Left colon (tissue), 2 donors: ENCODE measurements at regions not wholly inside any gene's neighbourhood (a gene's known extent, or its start where the extent isn't known, plus 50 kb on each side); places are given as distances from the start of the nearest gene placed in this dataset.
A peak's percentile ranks its signal among the peaks of the same experiment; 100 is the strongest.

Experiments used
- ATAC-seq: fragments of 200-7000 bp; cut with Tn5 transposase; one replicate; pipeline ENCODE4 v1.9.1; 2020; ENCODE audit warnings: mild to moderate bottlenecking, moderate library complexity
- DNase-seq, 2 donors: peaks; one replicate each; pipeline ENCODE4 v3.0.0-alpha.2; 2020
- intact Hi-C, 2 donors: fragments of 100-400 bp; cut with DNase I in 1 of 2; cut with micrococcal nuclease in 1 of 2; formaldehyde crosslinking; loops; one replicate each; pipeline versions ENCODE4 v1.11.2 to v1.14.0; 2022; cut with DNase I, micrococcal nuclease
- donor health status: DM: no; HTN: no; CAD: no.
- donor health status: DM: yes; HTN: yes; CAD: no.

- no peak for ATAC-seq
- intact Hi-C loops, result no loop called here
Measured at GRCh38 chr5:128662997-128663396, 125.0 kb upstream of the FBN2 start.

DNA sequence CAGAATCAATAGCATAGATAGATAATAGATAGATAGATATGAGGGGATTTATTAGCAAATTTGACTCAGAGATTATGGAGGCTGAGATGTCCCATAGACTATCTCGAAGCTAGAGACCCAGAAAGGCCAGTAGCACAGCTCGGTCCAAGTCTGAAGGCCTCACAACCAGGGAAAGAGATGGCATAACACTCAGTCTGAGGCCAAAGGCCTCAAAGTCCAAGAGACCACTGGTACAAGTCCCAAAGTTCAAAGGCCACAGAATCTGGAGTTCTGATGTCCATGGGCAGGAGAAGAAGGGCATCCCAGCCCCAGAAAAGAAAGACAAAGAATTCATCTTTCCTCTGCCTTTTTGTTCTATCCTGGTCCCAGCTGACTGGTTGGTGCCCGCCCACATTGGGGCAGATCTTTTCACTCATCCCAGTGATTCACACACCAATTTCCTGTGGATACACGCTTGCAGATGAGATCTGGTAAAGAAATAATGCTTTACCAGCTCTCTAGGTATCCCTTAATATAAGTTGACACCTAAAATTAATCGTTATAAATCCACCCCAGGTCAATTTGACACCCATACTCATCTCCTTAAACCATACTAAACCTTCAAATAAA, 127.8 kb upstream of the FBN2 start:
- ATAC-seq (no peak), DNase-seq (no peak)
- intact Hi-C loops, result no loop called here

More at GRCh38 chr5:128662997-128663396, 125.0 kb upstream of the FBN2 start:
- no peak for DNase-seq

DNA sequence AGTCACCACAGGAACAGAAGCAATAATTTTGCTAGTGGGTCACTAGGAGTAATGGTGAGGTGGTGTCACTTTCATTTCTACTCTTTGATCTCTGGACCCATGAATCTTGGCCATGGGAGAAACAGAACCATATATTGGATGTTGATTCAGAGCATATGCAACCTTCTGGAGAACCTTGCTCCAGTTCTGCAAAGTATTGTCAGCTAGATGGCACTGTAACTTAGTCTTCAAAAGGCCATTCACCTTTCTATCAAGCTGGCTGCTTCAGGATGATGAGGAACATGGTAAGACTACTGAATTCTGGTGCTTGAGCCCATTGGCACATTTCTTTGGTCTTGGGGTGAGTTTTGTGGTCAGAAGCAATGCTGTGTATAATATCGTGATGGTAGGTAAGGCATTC, 129.1 kb upstream of the FBN2 start:
- no peak for DNase-seq
- ATAC-seq, result no peak

DNA sequence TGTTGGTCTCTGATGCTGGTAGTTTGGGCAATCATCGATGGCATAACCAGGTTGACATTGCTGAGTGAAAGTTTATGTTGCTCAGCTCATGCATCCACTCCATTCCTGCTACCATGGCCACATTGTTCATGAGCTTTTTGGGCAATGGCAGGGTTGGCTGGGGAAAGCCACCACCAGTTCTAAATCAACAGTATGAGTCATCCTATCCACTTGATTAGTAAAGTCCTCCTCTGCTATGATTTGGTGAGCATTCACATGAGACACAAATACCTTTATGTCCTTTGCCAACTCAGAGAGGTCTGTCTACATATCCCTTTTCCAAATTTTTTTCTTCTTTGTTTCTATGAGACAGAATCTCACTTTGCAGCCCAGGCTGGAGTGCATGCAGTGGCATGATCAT, 129.7 kb upstream of the FBN2 start:
- intact Hi-C loops, result no loop called here
- DNase-seq (no peak), ATAC-seq (no peak)

More for the DNA sequence above, 129.1 kb upstream of the FBN2 start:
- intact Hi-C loops, result no loop called here

GRCh38 chr5:128668921-128669320, 130.9 kb upstream of the FBN2 start:
- no peak for ATAC-seq
- intact Hi-C loops, result no loop called here
- DNase-seq, result no peak

DNA sequence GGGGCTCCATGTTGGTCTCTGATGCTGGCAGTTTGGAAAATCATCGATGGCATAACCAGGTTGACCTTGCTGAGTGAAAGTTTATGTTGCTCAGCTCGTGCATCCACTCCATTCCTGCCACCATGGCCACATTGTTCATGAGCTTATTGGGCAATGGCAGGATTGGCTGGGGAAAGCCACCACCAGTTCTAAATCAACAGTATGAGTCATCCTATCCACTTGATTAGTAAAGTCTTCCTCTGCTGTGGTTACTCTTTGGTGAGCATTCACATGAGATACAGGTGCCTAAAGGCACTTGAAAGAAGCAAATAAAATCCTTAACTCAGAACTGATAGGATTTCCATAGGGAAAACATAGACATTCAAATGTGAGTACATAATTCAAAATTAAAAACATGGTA, 131.8 kb upstream of the FBN2 start:
- intact Hi-C loops, result no loop called here
- ATAC-seq, result no peak

DNA sequence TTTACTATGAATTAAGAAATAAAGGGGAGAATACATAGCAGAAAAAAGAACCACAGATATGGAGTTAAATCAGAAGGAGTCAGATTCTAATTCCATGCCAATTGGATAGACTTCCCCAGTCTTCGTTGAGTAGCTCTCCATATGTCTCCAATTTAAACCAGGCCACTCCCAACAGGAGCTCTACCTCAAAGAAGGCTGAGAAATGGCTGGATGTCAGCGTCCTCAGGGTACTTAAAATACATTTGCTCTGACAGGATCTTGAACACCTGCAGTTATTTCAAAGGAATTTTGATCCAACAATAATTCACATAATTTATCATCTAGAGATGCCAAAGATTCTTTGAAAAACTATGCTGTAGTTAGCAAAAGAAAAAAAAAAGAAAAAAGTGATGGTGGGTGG, 133.9 kb upstream of the FBN2 start:
- DNase-seq (no peak), ATAC-seq (no peak)
- intact Hi-C loops, result no loop called here

More for the DNA sequence above, 131.8 kb upstream of the FBN2 start:
- no peak for DNase-seq

DNA sequence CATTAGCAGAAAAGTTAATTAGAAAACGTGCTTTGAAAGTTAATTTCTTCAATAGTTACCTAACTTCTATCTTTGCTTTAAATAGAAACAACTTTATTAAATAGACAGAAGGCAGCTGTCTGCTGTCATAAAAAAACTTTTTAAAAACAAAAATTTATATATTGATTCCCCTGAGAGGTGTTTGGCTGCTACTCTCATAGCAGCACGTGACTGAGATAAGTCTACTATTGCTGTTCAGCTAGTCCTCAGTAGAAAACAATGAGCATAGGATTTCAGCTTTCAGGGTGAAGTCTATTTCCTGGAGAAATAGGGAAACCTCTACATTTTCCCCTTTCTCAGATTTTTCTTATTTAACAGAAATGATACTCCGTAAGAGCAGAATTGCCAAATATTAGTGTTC, 135.0 kb upstream of the FBN2 start:
- DNase-seq, result no peak
- ATAC-seq, result no peak
- intact Hi-C loops, result no loop called here

DNA sequence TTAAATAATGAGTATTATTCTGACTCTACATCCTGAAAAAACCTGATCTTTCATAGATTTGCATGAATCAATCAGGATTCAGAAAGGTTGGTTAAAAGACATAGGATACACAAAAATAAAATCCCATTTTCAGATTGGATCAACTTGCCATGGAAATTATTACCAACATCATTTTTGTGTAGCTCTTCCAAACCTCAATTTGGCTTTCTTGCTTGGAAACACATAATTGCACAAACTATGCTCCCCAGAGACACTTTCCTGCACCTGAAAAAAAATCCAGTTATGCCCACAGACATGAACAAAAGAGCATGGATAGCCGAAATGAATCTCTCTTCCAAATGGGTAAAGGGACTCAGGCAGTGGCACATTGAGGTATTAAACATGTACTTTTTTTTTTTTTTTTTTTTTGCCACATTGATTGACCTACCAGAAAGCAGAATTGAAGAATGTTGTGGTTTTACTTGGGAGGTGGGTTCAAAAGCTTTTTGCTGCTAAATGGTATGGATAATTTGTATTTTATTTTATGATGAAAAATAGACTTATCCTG, 135.4 kb upstream of the FBN2 start:
- intact Hi-C loops, result no loop called here
- DNase-seq, result no peak
- ATAC-seq, result no peak

GRCh38 chr5:128673970-128674369, 135.9 kb upstream of the FBN2 start:
- DNase-seq (no peak), ATAC-seq (no peak)
- intact Hi-C loops, result no loop called here

GRCh38 chr5:128674837-128675446, 136.9 kb upstream of the FBN2 start:
- DNase-seq (peak in 1 of 2 donors; percentile 54), ATAC-seq (peak; percentile 72)
- intact Hi-C loops, result no loop called here

GRCh38 chr5:128681096-128681495, 143.1 kb upstream of the FBN2 start:
- no peak for DNase-seq
- intact Hi-C loops, result no loop called here
- no peak for ATAC-seq

DNA sequence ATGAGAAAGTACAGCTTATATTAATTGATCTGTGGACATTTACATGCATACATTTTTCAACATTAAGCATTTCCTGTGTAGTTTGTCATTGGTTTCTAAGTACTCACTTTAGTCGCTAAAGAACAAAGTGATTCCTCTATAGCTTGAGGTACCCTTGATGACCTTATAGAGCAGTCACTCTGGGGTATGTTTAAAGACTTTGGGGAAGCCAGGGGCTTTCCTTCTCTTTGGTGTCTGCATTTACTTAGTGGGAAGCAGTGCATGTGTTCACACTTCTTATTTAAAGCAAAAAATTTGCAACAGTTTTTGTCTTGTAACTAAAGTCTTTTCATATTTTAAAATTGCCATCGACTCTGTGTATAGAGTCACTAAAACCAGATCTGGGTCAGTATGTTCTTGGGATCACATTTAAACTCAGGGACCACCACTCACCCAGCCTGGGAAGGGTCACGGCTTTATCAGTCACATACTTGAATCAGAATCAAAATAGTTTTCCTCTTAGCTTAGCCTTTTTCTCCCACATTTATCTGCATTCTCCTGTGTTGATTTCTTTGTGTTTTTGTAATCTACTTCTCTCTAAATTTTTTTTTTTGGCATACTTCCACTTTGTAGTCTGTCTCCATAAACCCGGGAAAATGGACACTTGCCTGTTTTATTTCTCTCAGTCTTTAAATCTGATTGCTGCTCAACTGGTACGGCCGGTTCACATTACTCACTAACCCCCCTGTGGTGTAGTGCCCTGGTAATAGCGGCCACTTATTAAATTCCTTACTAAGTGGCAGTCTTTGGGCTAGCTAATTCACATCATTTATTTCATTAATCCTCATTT, 143.9 kb upstream of the FBN2 start:
- DNase-seq, result no peak
- intact Hi-C loops, result no loop called here
- no peak for ATAC-seq

GRCh38 chr5:128682669-128683068, 144.6 kb upstream of the FBN2 start:
- ATAC-seq (no peak), DNase-seq (no peak)
- intact Hi-C loops, result no loop called here

DNA sequence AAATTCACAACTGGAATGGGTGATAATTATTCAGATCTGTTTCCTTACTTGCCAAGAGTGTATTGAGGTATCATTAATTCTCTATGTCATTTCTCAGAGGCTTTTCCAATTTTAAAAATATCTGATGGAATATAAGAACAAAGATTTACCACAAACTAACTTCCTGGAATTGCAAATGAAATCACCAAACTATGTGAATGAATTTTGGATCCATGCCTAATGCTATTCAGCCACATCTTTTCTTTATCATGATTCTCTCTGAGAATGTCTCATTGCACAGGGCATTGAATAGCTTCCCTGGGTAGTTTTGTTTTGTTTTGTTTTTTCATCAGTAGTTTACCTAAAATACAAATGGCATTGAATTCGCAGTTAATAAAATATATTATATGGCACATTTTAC, 146.9 kb upstream of the FBN2 start:
- ATAC-seq (no peak), DNase-seq (no peak)
- intact Hi-C loops, result no loop called here

- intact Hi-C loops, result no loop called here
- DNase-seq (no peak), ATAC-seq (no peak)
Measured at GRCh38 chr5:128687930-128688329, 149.9 kb upstream of the FBN2 start.

- ATAC-seq, result no peak
- intact Hi-C loops, result no loop called here
Measured at GRCh38 chr5:128693764-128694163, 155.7 kb upstream of the FBN2 start.

DNA sequence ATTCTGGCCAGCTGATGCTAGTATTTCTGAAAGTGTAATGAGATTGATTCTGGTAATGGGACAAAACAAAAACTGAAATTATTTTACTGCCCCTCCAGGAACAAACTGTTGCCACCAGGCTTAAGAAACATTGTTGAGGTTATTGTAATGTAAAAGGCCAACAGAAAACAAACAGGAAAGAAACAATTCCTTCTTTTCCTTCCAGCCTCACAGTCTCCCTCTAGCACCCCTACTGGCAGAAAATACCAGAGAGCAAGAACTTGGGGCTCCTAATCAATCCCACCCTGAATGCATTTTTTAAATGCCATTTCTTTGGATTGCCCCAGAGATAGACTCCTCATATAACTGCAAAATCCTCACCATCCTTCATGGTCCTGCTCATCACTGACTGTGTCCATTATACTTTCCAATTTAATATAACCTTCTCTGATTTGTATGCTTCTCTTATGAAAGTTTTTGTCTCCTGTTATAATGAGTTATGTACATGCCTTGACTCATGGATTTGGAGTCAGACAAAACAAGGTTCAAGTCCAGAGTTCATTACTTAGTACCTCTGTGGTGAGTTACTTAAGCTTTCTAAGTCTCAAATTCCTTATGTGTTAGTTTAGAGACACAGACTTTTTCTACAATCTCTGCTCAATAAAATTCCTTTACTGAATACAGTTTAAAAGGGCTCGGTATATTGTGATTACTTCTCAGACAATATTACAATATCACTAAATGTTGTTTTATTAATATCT, 157.9 kb upstream of the FBN2 start:
- intact Hi-C loops, result no loop called here
- no peak for DNase-seq
- no peak for ATAC-seq

More at GRCh38 chr5:128693764-128694163, 155.7 kb upstream of the FBN2 start:
- DNase-seq, result no peak

GRCh38 chr5:128701301-128701700, 163.3 kb upstream of the FBN2 start:
- intact Hi-C loops, result no loop called here
- no peak for ATAC-seq

More at GRCh38 chr5:128701301-128701700, 163.3 kb upstream of the FBN2 start:
- DNase-seq, result no peak
